Hepatocyte (in vitro differentiated cells): ENCODE measurements at regions not wholly inside any gene's neighbourhood (a gene's known extent, or its start where the extent isn't known, plus 50 kb on each side); places are given as distances from the start of the nearest gene placed in this dataset.

ENCODE experiments used
- DNase-seq: peaks from one replicate; pipeline ENCODE4 v3.0.0-alpha.2; 2016; ENCODE audit warnings: low spot score
- H2AFZ ChIP-seq: fragments of 200-600 bp; sonication (generic); 2 replicates; pipeline ENCODE4 v1.6.0; 2016; ENCODE audit warnings: antibody characterized with exemption, mild to moderate bottlenecking
- H3K27ac ChIP-seq: fragments of 200-600 bp; sonication (generic); 2 replicates; pipeline ENCODE4 v1.5.1; 2016; ENCODE audit warnings: mild to moderate bottlenecking
- H3K27me3 ChIP-seq: fragments of 200-600 bp; sonication (generic); 2 replicates; pipeline ENCODE4 v1.6.1; 2016
- H3K36me3 ChIP-seq: fragments of 200-600 bp; sonication (generic); replicated peaks from 2 replicates; pipeline ENCODE4 v1.5.1; 2016; ENCODE audit warnings: low read depth; ENCODE audit not compliant: insufficient read depth
- H3K4me1 ChIP-seq: fragments of 200-600 bp; sonication (generic); 2 replicates; pipeline ENCODE4 v1.5.1; 2016; ENCODE audit warnings: mild to moderate bottlenecking, moderate library complexity; ENCODE audit not compliant: insufficient read depth
- H3K4me2 ChIP-seq: fragments of 200-600 bp; sonication (generic); 2 replicates; pipeline ENCODE4 v1.6.0; 2016
- H3K4me3 ChIP-seq: fragments of 200-600 bp; sonication (generic); 2 replicates; pipeline ENCODE4 v1.5.1; 2016; ENCODE audit warnings: mild to moderate bottlenecking
- H3K79me2 ChIP-seq: fragments of 200-600 bp; sonication (generic); 2 replicates; pipeline ENCODE4 v1.6.0; 2017; ENCODE audit warnings: mild to moderate bottlenecking
- H3K9me2 ChIP-seq: fragments of 200-600 bp; sonication (generic); replicated peaks from 2 replicates; pipeline ENCODE4 v1.6.0; 2017; ENCODE audit warnings: mild to moderate bottlenecking; ENCODE audit not compliant: insufficient read depth
- H3K9me3 ChIP-seq: fragments of 200-600 bp; sonication (generic); 2 replicates; pipeline ENCODE4 v1.5.1; 2016; ENCODE audit warnings: low read depth, mild to moderate bottlenecking
- H4K20me1 ChIP-seq: fragments of 200-600 bp; sonication (generic); 2 replicates; pipeline ENCODE4 v1.6.0; 2016; ENCODE audit warnings: mild to moderate bottlenecking; ENCODE audit not compliant: insufficient read depth, poor library complexity, severe bottlenecking
- CTCF ChIP-seq: fragments of 200-600 bp; sonication (generic); IDR thresholded peaks from 2 replicates; pipeline ENCODE4 v1.5.1; 2016; ENCODE audit warnings: antibody characterized with exemption, mild to moderate bottlenecking; ENCODE audit not compliant: poor library complexity
- EZH2 ChIP-seq: fragments of 200-600 bp; sonication (generic); IDR thresholded peaks from 2 replicates; pipeline ENCODE4 v1.6.1; 2016; ENCODE audit warnings: antibody characterized with exemption, mild to moderate bottlenecking, borderline replicate concordance
- EZH2phosphoT487 ChIP-seq: fragments of 200-600 bp; sonication (generic); IDR thresholded peaks from one replicate; pipeline ENCODE4 v1.6.1; 2018; ENCODE audit warnings: antibody characterized with exemption, mild to moderate bottlenecking, low read depth, moderate library complexity; ENCODE audit not compliant: unreplicated experiment, severe bottlenecking
- WGBS: methylation state at CpG from one replicate; pipeline ENCODE4 v1.1.6; 2016; ENCODE audit warnings: low lambda C conversion rate; ENCODE audit errors: missing lambda C conversion rate; 5-methylcytosine and 5-hydroxymethylcytosine counted together

- Histone ChIP-seq H3K27me3 (no peaks in the 10 kb centered on the region), H3K79me2 (no peaks in the 10 kb centered on the region), H3K36me3 (no peaks in the 10 kb centered on the region), H2AFZ (no peak overlapping the region), H3K9me2 (no peaks in the 10 kb centered on the region), H3K4me3 (no peak overlapping the region), H4K20me1 (no peaks in the 10 kb centered on the region), H3K4me1 (peaks cover 6% of the 10 kb centered on the region), H3K27ac (no peak overlapping the region), H3K4me2 (no peak overlapping the region), H3K9me3 (no peaks in the 10 kb centered on the region)
- WGBS = 78% methylated on average over 3 of the region's 3 CpGs
- TF ChIP-seq EZH2phosphoT487 = no peak
- no peak for TF ChIP-seq EZH2
- TF ChIP-seq CTCF = no peak
- DNase-seq = no peak
Observed at GRCh38 chr2:49291619-49292018, 137.3 kb upstream of the FSHR start.

DNA sequence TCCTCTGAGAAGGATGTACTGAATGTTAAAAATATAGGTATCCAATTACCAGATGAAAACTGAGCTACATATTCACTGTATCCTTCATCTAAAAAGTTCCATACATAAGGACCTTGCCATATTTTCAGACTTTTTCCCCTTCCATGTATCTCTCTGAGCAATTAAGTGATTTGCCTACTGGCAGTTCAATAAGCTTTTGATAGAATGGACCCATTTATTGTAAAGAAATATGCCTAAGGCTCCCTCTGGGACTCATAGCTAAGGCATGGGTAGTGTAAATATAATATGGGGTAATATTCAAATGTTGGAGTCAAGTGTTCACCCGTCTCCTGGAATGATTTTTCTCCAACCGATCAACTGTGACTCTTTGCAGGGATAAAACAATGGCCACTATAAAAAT lies 135.4 kb upstream of the FSHR start:
- Histone ChIP-seq H2AFZ (no peak overlapping the region), H3K4me1 (no peaks in the 10 kb centered on the region), H3K4me2 (no peak overlapping the region), H3K4me3 (no peak overlapping the region), H3K36me3 (no peaks in the 10 kb centered on the region), H3K9me2 (no peaks in the 10 kb centered on the region), H4K20me1 (no peaks in the 10 kb centered on the region), H3K27ac (no peak overlapping the region), H3K9me3 (no peaks in the 10 kb centered on the region), H3K79me2 (no peaks in the 10 kb centered on the region), H3K27me3 (no peaks in the 10 kb centered on the region)
- DNase-seq = no peak
- WGBS = 91% methylated on average over 2 of the region's 2 CpGs
- TF ChIP-seq CTCF (no peak), EZH2 (no peak), EZH2phosphoT487 (no peak)

GRCh38 chr2:49288902-49289700 lies 134.8 kb upstream of the FSHR start:
- no peaks in the 10 kb centered on the region for H3K9me3 ChIP-seq
- TF ChIP-seq EZH2phosphoT487 (no peak), EZH2 (no peak), CTCF (no peak)
- H3K4me2 ChIP-seq = no peak overlapping the region
- whole genome bisulfite sequencing = 67% methylated on average over 2 of the region's 2 CpGs
- DNase-seq = no peak
- no peaks in the 10 kb centered on the region for H4K20me1 ChIP-seq
- no peaks in the 10 kb centered on the region for H3K4me1 ChIP-seq
- H3K27ac ChIP-seq = no peak overlapping the region
- no peaks in the 10 kb centered on the region for H3K9me2 ChIP-seq
- no peak overlapping the region for H2AFZ ChIP-seq
- no peak overlapping the region for H3K4me3 ChIP-seq
- H3K27me3 ChIP-seq = no peaks in the 10 kb centered on the region
- no peaks in the 10 kb centered on the region for H3K79me2 ChIP-seq
- H3K36me3 ChIP-seq = no peaks in the 10 kb centered on the region
